HG02943 (cell line): ENCODE measurements at regions not wholly inside any gene's neighbourhood (a gene's known extent, or its start where the extent isn't known, plus 50 kb on each side); places are given as distances from the start of the nearest gene placed in this dataset.
"Not testable (repeated sequence)": the region's sequence is repeated elsewhere in the genome, so short reads cannot be mapped to it uniquely, and the experiment has no call there.

Source experiments
- ATAC-seq: cut with Tn5 transposase; IDR thresholded peaks from one replicate; pipeline ENCODE4 v1.9.1; 2021; ENCODE audit warnings: mild to moderate bottlenecking, low read depth, moderate library complexity; ENCODE audit not compliant: unreplicated experiment

- no peak for ATAC-seq
These were observed 350.9 kb upstream of the NRSN1 start for GRCh38 chr6:23775127-23775526.

GRCh38 chr6:23783901-23784300, 342.1 kb upstream of the NRSN1 start:
- no peak for ATAC-seq

GRCh38 chr6:23784301-23784919, 341.6 kb upstream of the NRSN1 start:
- ATAC-seq = no peak

- ATAC-seq = no peak
These were observed 335.3 kb upstream of the NRSN1 start for GRCh38 chr6:23790756-23791155.

GRCh38 chr6:23797041-23797440, 329.0 kb upstream of the NRSN1 start:
- ATAC-seq = no peak

GRCh38 chr6:23804289-23804688, 321.7 kb upstream of the NRSN1 start:
- ATAC-seq = not testable (repeated sequence)

GRCh38 chr6:23821141-23821540, 304.9 kb upstream of the NRSN1 start:
- not testable (repeated sequence) for ATAC-seq

- ATAC-seq = no peak
These were observed 302.6 kb upstream of the NRSN1 start for GRCh38 chr6:23823421-23823820.

- no peak for ATAC-seq
These were observed 299.4 kb upstream of the NRSN1 start for GRCh38 chr6:23826572-23826971.

GRCh38 chr6:23828861-23829260, 297.2 kb upstream of the NRSN1 start:
- no peak for ATAC-seq

GRCh38 chr6:23841116-23841515, 284.9 kb upstream of the NRSN1 start:
- ATAC-seq = no peak

GRCh38 chr6:23842760-23843159, 283.3 kb upstream of the NRSN1 start:
- no peak for ATAC-seq

GRCh38 chr6:23851522-23851921, 274.5 kb upstream of the NRSN1 start:
- ATAC-seq = no peak

- not testable (repeated sequence) for ATAC-seq
These were observed 272.4 kb upstream of the NRSN1 start for GRCh38 chr6:23853566-23854133.

- ATAC-seq = not testable (repeated sequence)
These were observed 271.9 kb upstream of the NRSN1 start for GRCh38 chr6:23854154-23854553.

- ATAC-seq = no peak
These were observed 270.4 kb upstream of the NRSN1 start for GRCh38 chr6:23855497-23856116.

- no peak for ATAC-seq
These were observed 255.5 kb upstream of the NRSN1 start for GRCh38 chr6:23870496-23870895.

GRCh38 chr6:23873161-23873560, 252.9 kb upstream of the NRSN1 start:
- ATAC-seq = no peak

- no peak for ATAC-seq
These were observed 251.0 kb upstream of the NRSN1 start for GRCh38 chr6:23875006-23875405.

- ATAC-seq = no peak
These were observed 246.2 kb upstream of the NRSN1 start for GRCh38 chr6:23879816-23880215.

- ATAC-seq = no peak
These were observed 235.3 kb upstream of the NRSN1 start for GRCh38 chr6:23890543-23891227.
